WTC11 (cell line): ENCODE measurements at regions not wholly inside any gene's neighbourhood (a gene's known extent, or its start where the extent isn't known, plus 50 kb on each side); places are given as distances from the start of the nearest gene placed in this dataset.

Source experiments
- CREM ChIP-seq: sonication (generic); formaldehyde crosslinking; IDR thresholded peaks from 2 replicates; pipeline ENCODE4 v1.8.1; 2022; ENCODE audit warnings: mild to moderate bottlenecking, missing genetic modification reagents, moderate library complexity
- ELF4 ChIP-seq: sonication (generic); formaldehyde crosslinking; IDR thresholded peaks from 2 replicates; pipeline ENCODE4 v1.8.1; 2022; ENCODE audit warnings: low read depth, mild to moderate bottlenecking, moderate library complexity, missing genetic modification reagents
- FOXK1 ChIP-seq: sonication (generic); formaldehyde crosslinking; IDR thresholded peaks from 2 replicates; pipeline ENCODE4 v1.8.0; 2022; ENCODE audit warnings: mild to moderate bottlenecking, moderate library complexity, missing genetic modification reagents
- FOXP1 ChIP-seq: sonication (generic); formaldehyde crosslinking; IDR thresholded peaks from 2 replicates; pipeline ENCODE4 v1.8.0; 2022; ENCODE audit warnings: missing genetic modification reagents, mild to moderate bottlenecking, moderate library complexity, borderline replicate concordance
- SMAD3 ChIP-seq: sonication (generic); formaldehyde crosslinking; IDR thresholded peaks from 2 replicates; pipeline ENCODE4 v1.8.0; 2022; ENCODE audit warnings: missing genetic modification reagents, mild to moderate bottlenecking, borderline replicate concordance
- TF ChIP-seq, protein P1 (sequence below): sonication (generic); formaldehyde crosslinking; IDR thresholded peaks from 2 replicates; pipeline ENCODE4 v1.8.0; 2022; ENCODE audit warnings: mild to moderate bottlenecking, missing genetic modification reagents
- TF ChIP-seq, protein P2 (sequence below): fragments of 200-600 bp; IDR thresholded peaks from 2 replicates; pipeline ENCODE4 v1.8.0; 2022; ENCODE audit warnings: antibody characterized with exemption
- TF ChIP-seq, protein P3 (sequence below): sonication (generic); formaldehyde crosslinking; IDR thresholded peaks from 2 replicates; pipeline ENCODE4 v1.8.1; 2022; ENCODE audit warnings: low read depth, mild to moderate bottlenecking, moderate library complexity, missing genetic modification reagents, borderline replicate concordance
- TF ChIP-seq, protein P4 (sequence below): sonication (generic); formaldehyde crosslinking; IDR thresholded peaks from 2 replicates; pipeline ENCODE4 v1.8.0; 2022; ENCODE audit warnings: mild to moderate bottlenecking, missing genetic modification reagents
- TF ChIP-seq, protein P5 (sequence below): sonication (generic); formaldehyde crosslinking; IDR thresholded peaks from 2 replicates; pipeline ENCODE4 v1.8.1; 2023; ENCODE audit warnings: mild to moderate bottlenecking, missing genetic modification reagents
- TF ChIP-seq, protein P6 (sequence below): fragments of 250-450 bp; sonication (Bioruptor Pico); IDR thresholded peaks from 2 replicates; pipeline ENCODE4 v2.1.2; 2022; ENCODE audit warnings: mild to moderate bottlenecking, moderate library complexity
- TF ChIP-seq, protein P7 (sequence below): sonication (generic); formaldehyde crosslinking; IDR thresholded peaks from 2 replicates; pipeline ENCODE4 v1.8.0; 2022; ENCODE audit warnings: mild to moderate bottlenecking, missing genetic modification reagents

DNA sequence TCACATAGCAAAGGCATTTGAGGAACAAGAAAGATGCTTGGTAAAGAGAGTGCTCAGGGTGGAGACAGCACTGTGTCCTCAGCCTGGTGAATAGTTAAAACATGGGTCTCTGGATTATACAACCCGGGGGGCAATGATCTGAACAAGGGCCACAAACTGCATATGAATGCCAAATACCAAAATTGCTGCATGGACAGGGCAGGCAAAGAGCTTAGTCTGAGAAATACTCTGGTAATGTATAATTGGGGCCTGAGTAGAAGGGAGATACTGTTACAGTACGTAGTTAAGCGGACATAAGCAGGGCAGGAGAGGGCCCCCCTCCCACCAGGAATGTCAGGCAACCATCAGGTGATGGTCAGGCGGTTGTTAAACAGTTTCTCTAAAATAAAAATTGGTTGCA lies 99.3 kb upstream of the CDK1 start:
- TF ChIP-seq, protein P1, sequence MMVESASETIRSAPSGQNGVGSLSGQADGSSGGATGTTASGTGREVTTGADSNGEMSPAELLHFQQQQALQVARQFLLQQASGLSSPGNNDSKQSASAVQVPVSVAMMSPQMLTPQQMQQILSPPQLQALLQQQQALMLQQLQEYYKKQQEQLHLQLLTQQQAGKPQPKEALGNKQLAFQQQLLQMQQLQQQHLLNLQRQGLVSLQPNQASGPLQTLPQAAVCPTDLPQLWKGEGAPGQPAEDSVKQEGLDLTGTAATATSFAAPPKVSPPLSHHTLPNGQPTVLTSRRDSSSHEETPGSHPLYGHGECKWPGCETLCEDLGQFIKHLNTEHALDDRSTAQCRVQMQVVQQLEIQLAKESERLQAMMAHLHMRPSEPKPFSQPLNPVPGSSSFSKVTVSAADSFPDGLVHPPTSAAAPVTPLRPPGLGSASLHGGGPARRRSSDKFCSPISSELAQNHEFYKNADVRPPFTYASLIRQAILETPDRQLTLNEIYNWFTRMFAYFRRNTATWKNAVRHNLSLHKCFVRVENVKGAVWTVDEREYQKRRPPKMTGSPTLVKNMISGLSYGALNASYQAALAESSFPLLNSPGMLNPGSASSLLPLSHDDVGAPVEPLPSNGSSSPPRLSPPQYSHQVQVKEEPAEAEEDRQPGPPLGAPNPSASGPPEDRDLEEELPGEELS (CRISPR knock-in tag): no peak
- TF ChIP-seq, protein P2, sequence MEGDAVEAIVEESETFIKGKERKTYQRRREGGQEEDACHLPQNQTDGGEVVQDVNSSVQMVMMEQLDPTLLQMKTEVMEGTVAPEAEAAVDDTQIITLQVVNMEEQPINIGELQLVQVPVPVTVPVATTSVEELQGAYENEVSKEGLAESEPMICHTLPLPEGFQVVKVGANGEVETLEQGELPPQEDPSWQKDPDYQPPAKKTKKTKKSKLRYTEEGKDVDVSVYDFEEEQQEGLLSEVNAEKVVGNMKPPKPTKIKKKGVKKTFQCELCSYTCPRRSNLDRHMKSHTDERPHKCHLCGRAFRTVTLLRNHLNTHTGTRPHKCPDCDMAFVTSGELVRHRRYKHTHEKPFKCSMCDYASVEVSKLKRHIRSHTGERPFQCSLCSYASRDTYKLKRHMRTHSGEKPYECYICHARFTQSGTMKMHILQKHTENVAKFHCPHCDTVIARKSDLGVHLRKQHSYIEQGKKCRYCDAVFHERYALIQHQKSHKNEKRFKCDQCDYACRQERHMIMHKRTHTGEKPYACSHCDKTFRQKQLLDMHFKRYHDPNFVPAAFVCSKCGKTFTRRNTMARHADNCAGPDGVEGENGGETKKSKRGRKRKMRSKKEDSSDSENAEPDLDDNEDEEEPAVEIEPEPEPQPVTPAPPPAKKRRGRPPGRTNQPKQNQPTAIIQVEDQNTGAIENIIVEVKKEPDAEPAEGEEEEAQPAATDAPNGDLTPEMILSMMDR: no peak
- TF ChIP-seq, protein P3, sequence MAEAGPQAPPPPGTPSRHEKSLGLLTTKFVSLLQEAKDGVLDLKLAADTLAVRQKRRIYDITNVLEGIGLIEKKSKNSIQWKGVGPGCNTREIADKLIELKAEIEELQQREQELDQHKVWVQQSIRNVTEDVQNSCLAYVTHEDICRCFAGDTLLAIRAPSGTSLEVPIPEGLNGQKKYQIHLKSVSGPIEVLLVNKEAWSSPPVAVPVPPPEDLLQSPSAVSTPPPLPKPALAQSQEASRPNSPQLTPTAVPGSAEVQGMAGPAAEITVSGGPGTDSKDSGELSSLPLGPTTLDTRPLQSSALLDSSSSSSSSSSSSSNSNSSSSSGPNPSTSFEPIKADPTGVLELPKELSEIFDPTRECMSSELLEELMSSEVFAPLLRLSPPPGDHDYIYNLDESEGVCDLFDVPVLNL (CRISPR knock-in tag): no peak
- TF ChIP-seq, protein P4, sequence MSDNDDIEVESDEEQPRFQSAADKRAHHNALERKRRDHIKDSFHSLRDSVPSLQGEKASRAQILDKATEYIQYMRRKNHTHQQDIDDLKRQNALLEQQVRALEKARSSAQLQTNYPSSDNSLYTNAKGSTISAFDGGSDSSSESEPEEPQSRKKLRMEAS (CRISPR knock-in tag): no peak
- TF ChIP-seq FOXP1: no peak
- TF ChIP-seq FOXK1 (CRISPR knock-in tag): no peak
- TF ChIP-seq CREM: no peak
- TF ChIP-seq, protein P5, sequence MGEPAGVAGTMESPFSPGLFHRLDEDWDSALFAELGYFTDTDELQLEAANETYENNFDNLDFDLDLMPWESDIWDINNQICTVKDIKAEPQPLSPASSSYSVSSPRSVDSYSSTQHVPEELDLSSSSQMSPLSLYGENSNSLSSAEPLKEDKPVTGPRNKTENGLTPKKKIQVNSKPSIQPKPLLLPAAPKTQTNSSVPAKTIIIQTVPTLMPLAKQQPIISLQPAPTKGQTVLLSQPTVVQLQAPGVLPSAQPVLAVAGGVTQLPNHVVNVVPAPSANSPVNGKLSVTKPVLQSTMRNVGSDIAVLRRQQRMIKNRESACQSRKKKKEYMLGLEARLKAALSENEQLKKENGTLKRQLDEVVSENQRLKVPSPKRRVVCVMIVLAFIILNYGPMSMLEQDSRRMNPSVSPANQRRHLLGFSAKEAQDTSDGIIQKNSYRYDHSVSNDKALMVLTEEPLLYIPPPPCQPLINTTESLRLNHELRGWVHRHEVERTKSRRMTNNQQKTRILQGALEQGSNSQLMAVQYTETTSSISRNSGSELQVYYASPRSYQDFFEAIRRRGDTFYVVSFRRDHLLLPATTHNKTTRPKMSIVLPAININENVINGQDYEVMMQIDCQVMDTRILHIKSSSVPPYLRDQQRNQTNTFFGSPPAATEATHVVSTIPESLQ (CRISPR knock-in tag): no peak
- TF ChIP-seq, protein P6, sequence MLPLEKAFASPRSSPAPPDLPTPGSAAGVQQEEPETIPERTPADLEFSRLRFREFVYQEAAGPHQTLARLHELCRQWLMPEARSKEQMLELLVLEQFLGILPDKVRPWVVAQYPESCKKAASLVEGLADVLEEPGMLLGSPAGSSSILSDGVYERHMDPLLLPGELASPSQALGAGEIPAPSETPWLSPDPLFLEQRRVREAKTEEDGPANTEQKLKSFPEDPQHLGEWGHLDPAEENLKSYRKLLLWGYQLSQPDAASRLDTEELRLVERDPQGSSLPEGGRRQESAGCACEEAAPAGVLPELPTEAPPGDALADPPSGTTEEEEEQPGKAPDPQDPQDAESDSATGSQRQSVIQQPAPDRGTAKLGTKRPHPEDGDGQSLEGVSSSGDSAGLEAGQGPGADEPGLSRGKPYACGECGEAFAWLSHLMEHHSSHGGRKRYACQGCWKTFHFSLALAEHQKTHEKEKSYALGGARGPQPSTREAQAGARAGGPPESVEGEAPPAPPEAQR (CRISPR knock-in tag): no peak
- no peak for TF ChIP-seq ELF4 (CRISPR knock-in tag)
- no peak for TF ChIP-seq SMAD3 (CRISPR knock-in tag)
- TF ChIP-seq, protein P7, sequence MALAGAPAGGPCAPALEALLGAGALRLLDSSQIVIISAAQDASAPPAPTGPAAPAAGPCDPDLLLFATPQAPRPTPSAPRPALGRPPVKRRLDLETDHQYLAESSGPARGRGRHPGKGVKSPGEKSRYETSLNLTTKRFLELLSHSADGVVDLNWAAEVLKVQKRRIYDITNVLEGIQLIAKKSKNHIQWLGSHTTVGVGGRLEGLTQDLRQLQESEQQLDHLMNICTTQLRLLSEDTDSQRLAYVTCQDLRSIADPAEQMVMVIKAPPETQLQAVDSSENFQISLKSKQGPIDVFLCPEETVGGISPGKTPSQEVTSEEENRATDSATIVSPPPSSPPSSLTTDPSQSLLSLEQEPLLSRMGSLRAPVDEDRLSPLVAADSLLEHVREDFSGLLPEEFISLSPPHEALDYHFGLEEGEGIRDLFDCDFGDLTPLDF (CRISPR knock-in tag): no peak
